ENCODE measurements at regions not wholly inside any gene's neighbourhood (a gene's known extent, or its start where the extent isn't known, plus 50 kb on each side); places are given as distances from the start of the nearest gene placed in this dataset.
"Not testable (repeated sequence)": the region's sequence is repeated elsewhere in the genome, so short reads cannot be mapped to it uniquely, and the experiment has no call there.

- H3K4me1 ChIP-seq (ENCODE audit: insufficient read depth, low read length, severe bottlenecking) = no peaks in the 10 kb centered on the region
- H3K27me3 ChIP-seq (ENCODE audit: insufficient read depth, low read length) = no peaks in the 10 kb centered on the region
- H3K9me3 ChIP-seq (ENCODE audit: low read length) = no peaks in the 10 kb centered on the region
- H2AFZ ChIP-seq (ENCODE audit: low read length) = no peak overlapping the region
- no peak overlapping the region for H3K4me2 ChIP-seq (ENCODE audit: low read length)
- no peaks in the 10 kb centered on the region for H3K79me2 ChIP-seq (ENCODE audit: insufficient read depth, low read length)
- no peaks in the 10 kb centered on the region for H3K9me2 ChIP-seq (ENCODE audit: low read depth, low read length)
- no peaks in the 10 kb centered on the region for H3F3A ChIP-seq (ENCODE audit: insufficient read depth, low read length)
- no peaks in the 10 kb centered on the region for H4K20me1 ChIP-seq (ENCODE audit: insufficient read depth, low read length)
- H3K36me3 ChIP-seq (ENCODE audit: insufficient read depth, low read length) = no peaks in the 10 kb centered on the region
- H3K4me3 ChIP-seq (ENCODE audit: low read depth, low read length, poor library complexity, severe bottlenecking) = no peak overlapping the region
- no peak overlapping the region for H3K9ac ChIP-seq (ENCODE audit: low read length)
- no peak for TF ChIP-seq EZH2 (IDR thresholded peaks at IDR 0.05; ENCODE audit: borderline replicate concordance, low read length)
- TF ChIP-seq CTCF (IDR thresholded peaks at IDR 0.05; ENCODE audit: low read length) = no peak
- no peak overlapping the region for H3K27ac ChIP-seq (ENCODE audit: low read depth, low read length, poor library complexity, severe bottlenecking)
Observed at GRCh38 chr7:37578350-37578749, 105.2 kb upstream of the GPR141 start.

GRCh38 chr7:37580376-37580775 lies 103.2 kb upstream of the GPR141 start:
- Histone ChIP-seq H2AFZ (ENCODE audit: low read length) (no peak overlapping the region), H4K20me1 (ENCODE audit: insufficient read depth, low read length) (no peaks in the 10 kb centered on the region), H3K9me2 (ENCODE audit: low read depth, low read length) (no peaks in the 10 kb centered on the region), H3F3A (ENCODE audit: insufficient read depth, low read length) (no peaks in the 10 kb centered on the region), H3K27ac (ENCODE audit: low read depth, low read length, poor library complexity, severe bottlenecking) (no peak overlapping the region), H3K4me1 (ENCODE audit: insufficient read depth, low read length, severe bottlenecking) (no peaks in the 10 kb centered on the region), H3K4me2 (ENCODE audit: low read length) (no peak overlapping the region), H3K4me3 (ENCODE audit: low read depth, low read length, poor library complexity, severe bottlenecking) (no peak overlapping the region), H3K36me3 (ENCODE audit: insufficient read depth, low read length) (no peaks in the 10 kb centered on the region), H3K79me2 (ENCODE audit: insufficient read depth, low read length) (no peaks in the 10 kb centered on the region), H3K9me3 (ENCODE audit: low read length) (no peaks in the 10 kb centered on the region), H3K27me3 (ENCODE audit: insufficient read depth, low read length) (no peaks in the 10 kb centered on the region), H3K9ac (ENCODE audit: low read length) (no peak overlapping the region)
- TF ChIP-seq EZH2 (IDR thresholded peaks at IDR 0.05; ENCODE audit: borderline replicate concordance, low read length) (no peak), CTCF (IDR thresholded peaks at IDR 0.05; ENCODE audit: low read length) (no peak)

- not testable (repeated sequence) for H3K9ac ChIP-seq (ENCODE audit: low read length); H3K27ac ChIP-seq (ENCODE audit: low read depth, low read length, poor library complexity, severe bottlenecking); H3F3A ChIP-seq (ENCODE audit: insufficient read depth, low read length); H3K27me3 ChIP-seq (ENCODE audit: insufficient read depth, low read length); H4K20me1 ChIP-seq (ENCODE audit: insufficient read depth, low read length); H3K9me2 ChIP-seq (ENCODE audit: low read depth, low read length); H3K4me3 ChIP-seq (ENCODE audit: low read depth, low read length, poor library complexity, severe bottlenecking); H2AFZ ChIP-seq (ENCODE audit: low read length); H3K4me2 ChIP-seq (ENCODE audit: low read length); H3K79me2 ChIP-seq (ENCODE audit: insufficient read depth, low read length); H3K9me3 ChIP-seq (ENCODE audit: low read length); H3K36me3 ChIP-seq (ENCODE audit: insufficient read depth, low read length); H3K4me1 ChIP-seq (ENCODE audit: insufficient read depth, low read length, severe bottlenecking)
Observed at GRCh38 chr7:37584651-37585463, 98.7 kb upstream of the GPR141 start.

- Histone ChIP-seq H2AFZ (ENCODE audit: low read length) (no peak overlapping the region), H4K20me1 (ENCODE audit: insufficient read depth, low read length) (no peaks in the 10 kb centered on the region), H3K9ac (ENCODE audit: low read length) (no peak overlapping the region), H3K27ac (ENCODE audit: low read depth, low read length, poor library complexity, severe bottlenecking) (no peak overlapping the region), H3K4me3 (ENCODE audit: low read depth, low read length, poor library complexity, severe bottlenecking) (no peak overlapping the region), H3K9me2 (ENCODE audit: low read depth, low read length) (no peaks in the 10 kb centered on the region), H3K9me3 (ENCODE audit: low read length) (no peaks in the 10 kb centered on the region), H3K4me2 (ENCODE audit: low read length) (no peak overlapping the region), H3K4me1 (ENCODE audit: insufficient read depth, low read length, severe bottlenecking) (no peaks in the 10 kb centered on the region), H3K36me3 (ENCODE audit: insufficient read depth, low read length) (no peaks in the 10 kb centered on the region), H3F3A (ENCODE audit: insufficient read depth, low read length) (no peaks in the 10 kb centered on the region), H3K27me3 (ENCODE audit: insufficient read depth, low read length) (no peaks in the 10 kb centered on the region), H3K79me2 (ENCODE audit: insufficient read depth, low read length) (no peaks in the 10 kb centered on the region)
- no peak for TF ChIP-seq CTCF (IDR thresholded peaks at IDR 0.05; ENCODE audit: low read length)
Observed at GRCh38 chr7:37590824-37591223, 92.7 kb upstream of the GPR141 start.
